ENCODE measurements at regions not wholly inside any gene's neighbourhood (a gene's known extent, or its start where the extent isn't known, plus 50 kb on each side); places are given as distances from the start of the nearest gene placed in this dataset.

- Histone ChIP-seq H2BK120ac (ENCODE audit: low read depth, low read length, poor library complexity, severe bottlenecking) (no peak overlapping the region), H2BK12ac (ENCODE audit: insufficient read length, low read depth, low read length) (no peak overlapping the region), H3K4me2 (ENCODE audit: insufficient read depth, insufficient read length, low read length) (no peak overlapping the region), H4K8ac (replicated peaks; ENCODE audit: insufficient read length, low read depth, low read length) (no peak overlapping the region), H2BK20ac (ENCODE audit: low read depth, low read length, poor library complexity, severe bottlenecking) (no peak overlapping the region), H4K91ac (ENCODE audit: insufficient read length, low read depth, low read length) (no peak overlapping the region), H3K9ac (ENCODE audit: extremely low read depth, insufficient read length, low read length) (no peak overlapping the region), H2BK15ac (ENCODE audit: low read depth, low read length) (no peak overlapping the region), H2BK5ac (ENCODE audit: insufficient read length, low read length) (no peak overlapping the region), H3K4me1 (ENCODE audit: insufficient read depth, low read length) (peaks cover 8% of the 10 kb centered on the region; the same call in 1 of the 2 replicates), H3K56ac (ENCODE audit: insufficient read length, low read depth, low read length) (no peak overlapping the region), H3K79me1 (ENCODE audit: insufficient read depth, low read depth, low read length, poor library complexity, severe bottlenecking) (no peaks in the 10 kb centered on the region), H2AFZ (ENCODE audit: low read length) (no peak overlapping the region), H2AK5ac (ENCODE audit: insufficient read length, low read length) (no peak overlapping the region), H4K5ac (ENCODE audit: insufficient read length, low read depth, low read length) (no peak overlapping the region), H3T11ph (ENCODE audit: low read length) (no peak overlapping the region), H4K20me1 (ENCODE audit: control insufficient read depth, insufficient read depth, insufficient read length) (no peaks in the 10 kb centered on the region), H3K18ac (ENCODE audit: insufficient read length, low read depth, low read length) (no peak overlapping the region), H3K23me2 (ENCODE audit: insufficient read length, low read depth, low read length, poor library complexity, severe bottlenecking) (no peaks in the 10 kb centered on the region), H3K4ac (ENCODE audit: low read depth, low read length) (no peak overlapping the region), H3K23ac (ENCODE audit: insufficient read length, low read depth, low read length) (no peak overlapping the region), H3K27ac (ENCODE audit: insufficient read length, low read depth, low read length) (no peak overlapping the region), H3K79me2 (ENCODE audit: insufficient read depth, low read length) (no peaks in the 10 kb centered on the region), H3K9me3 (ENCODE audit: control insufficient read depth, low read depth, low read length) (no peaks in the 10 kb centered on the region), H3K27me3 (ENCODE audit: insufficient read depth, low read length) (no peaks in the 10 kb centered on the region; the same call in 1 of the 2 replicates), H3K14ac (ENCODE audit: insufficient read depth, low read length) (no peak overlapping the region)
- H3K4me1 Mint-ChIP-seq = peaks cover 19 to 38% of the 10 kb centered on the region in 2 experiments
- no peak for DNase-seq
- WGBS (ENCODE audit: extremely low coverage, insufficient read length, low lambda C conversion rate) = no CpG with 5 or more reads among the region's 8 CpGs
- H3K27me3 Mint-ChIP-seq (ENCODE audit: low read depth) = no peaks in the 10 kb centered on the region; the same call in 1 of the 2 replicates
- no peak overlapping the region for H3K27ac Mint-ChIP-seq
- H3K9me3 Mint-ChIP-seq = no peaks in the 10 kb centered on the region
- H3K4me3 Mint-ChIP-seq = no peak overlapping the region
- TF ChIP-seq CTCF (conservative IDR thresholded peaks at IDR 0.05) = no peak
- H3K36me3 Mint-ChIP-seq (ENCODE audit: insufficient read depth in 1 of 3, low read depth in 3 of 3) = no peaks in the 10 kb centered on the region
Measured at GRCh38 chr15:59936741-59937140, 67.4 kb upstream of the FOXB1 start.

All from H9 (cell line).